HG03103 (cell line): ENCODE measurements at regions not wholly inside any gene's neighbourhood (a gene's known extent, or its start where the extent isn't known, plus 50 kb on each side); places are given as distances from the start of the nearest gene placed in this dataset.

ENCODE experiments used
- ATAC-seq: cut with Tn5 transposase; IDR thresholded peaks from one replicate; pipeline ENCODE4 v1.9.1; 2021; ENCODE audit warnings: low read depth; ENCODE audit not compliant: unreplicated experiment

- ATAC-seq: no peak
These were observed 88.6 kb upstream of the HHIP start for GRCh38 chr4:144557404-144557803.

GRCh38 chr4:144562019-144562705, 83.8 kb upstream of the HHIP start:
- ATAC-seq: no peak

- ATAC-seq: no peak
These were observed 81.6 kb upstream of the HHIP start for GRCh38 chr4:144564358-144564757.

- ATAC-seq: peak; percentile 67
These were observed 80.3 kb upstream of the HHIP start for GRCh38 chr4:144565527-144566195.

GRCh38 chr4:144572660-144573059, 73.3 kb upstream of the HHIP start:
- ATAC-seq: no peak

GRCh38 chr4:144574000-144574399, 72.0 kb upstream of the HHIP start:
- ATAC-seq: no peak

- ATAC-seq: no peak
These were observed 71.4 kb upstream of the HHIP start for GRCh38 chr4:144574509-144574908.

- ATAC-seq: no peak
These were observed 70.8 kb upstream of the HHIP start for GRCh38 chr4:144575181-144575580.

- no peak for ATAC-seq
These were observed 67.3 kb upstream of the HHIP start for GRCh38 chr4:144578681-144579080.

GRCh38 chr4:144579411-144580030, 66.4 kb upstream of the HHIP start:
- ATAC-seq: no peak

- no peak for ATAC-seq
These were observed 65.5 kb upstream of the HHIP start for GRCh38 chr4:144580430-144580829.

GRCh38 chr4:144582105-144582850, 63.7 kb upstream of the HHIP start:
- no peak for ATAC-seq

GRCh38 chr4:144582975-144583374, 63.0 kb upstream of the HHIP start:
- no peak for ATAC-seq

- ATAC-seq: no peak
These were observed 62.3 kb upstream of the HHIP start for GRCh38 chr4:144583658-144584057.

GRCh38 chr4:144584428-144584827, 61.5 kb upstream of the HHIP start:
- no peak for ATAC-seq

GRCh38 chr4:144589512-144589911, 56.4 kb upstream of the HHIP start:
- ATAC-seq: no peak

- no peak for ATAC-seq
These were observed 55.9 kb upstream of the HHIP start for GRCh38 chr4:144590020-144590419.

GRCh38 chr4:144591401-144591800, 54.6 kb upstream of the HHIP start:
- ATAC-seq: no peak

GRCh38 chr4:144592264-144592663, 53.7 kb upstream of the HHIP start:
- no peak for ATAC-seq

- no peak for ATAC-seq
These were observed 51.4 kb upstream of the HHIP start for GRCh38 chr4:144594471-144594986.

GRCh38 chr4:144595681-144596080, 50.3 kb upstream of the HHIP start:
- no peak for ATAC-seq
